ENCODE measurements at regions not wholly inside any gene's neighbourhood (a gene's known extent, or its start where the extent isn't known, plus 50 kb on each side); places are given as distances from the start of the nearest gene placed in this dataset.
"Not testable (repeated sequence)": the region's sequence is repeated elsewhere in the genome, so short reads cannot be mapped to it uniquely, and the experiment has no call there.

DNA sequence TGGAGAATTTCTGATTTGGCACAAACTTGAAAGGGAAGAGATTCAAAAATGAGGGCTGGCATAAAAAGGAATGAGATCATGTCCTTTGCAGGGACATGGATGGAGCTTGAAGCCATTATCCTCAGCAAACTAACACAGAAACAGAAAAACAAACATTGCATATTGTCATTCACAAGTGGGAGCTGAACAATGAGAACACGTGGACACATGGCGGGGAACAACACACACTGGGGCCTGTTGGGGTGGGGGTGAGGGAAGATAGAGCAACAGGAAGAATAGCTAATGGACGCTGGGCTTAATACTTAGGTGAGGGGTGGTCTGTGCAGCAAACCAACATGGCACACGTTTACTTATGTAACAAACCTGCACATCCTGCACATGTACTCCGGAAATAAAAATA is 315.8 kb downstream of the NOVA1 start:
- H3K4me3 ChIP-seq, CTCF ChIA-PET, ATAC-seq, FAIRE-seq, POLR2A ChIA-PET: not testable (repeated sequence)
- DNase-seq (ENCODE audit: low read depth in 1 of 2, low spot score in 1 of 2), result peak in 1 of 2 experiments; percentile 4
- 62% methylated on average over 5 of the region's 5 CpGs for WGBS (ENCODE audit: missing lambda C conversion rate)
- Histone ChIP-seq H3K4me2 (peak overlapping the region; percentile 46; the same call in 2 of the 3 replicates), H3K4me1 (peaks cover 19% of the 10 kb centered on the region), H3K27ac (peak overlapping the region; percentile 85 to 91), H3K9me3 (peaks cover 32% of the 10 kb centered on the region)

- TF ChIP-seq MAFK (IDR thresholded peaks at IDR 0.05; ENCODE audit: partially characterized antibody), result peak; percentile 100
- TF ChIP-seq FOSL2 (IDR thresholded peaks at IDR 0.05), result no peak
- TF ChIP-seq FOSL2 (CRISPR knock-in tag; IDR thresholded peaks at IDR 0.05), result peak; percentile 65
- peak; percentile 17; the same call in 1 of the 2 replicates for TF ChIP-seq EHF (CRISPR knock-in tag; IDR thresholded peaks at IDR 0.05)
- TF ChIP-seq ZNF302 (CRISPR knock-in tag; IDR thresholded peaks at IDR 0.05), result peak; percentile 67
- peak; percentile 73; the same call in 1 of the 2 replicates for TF ChIP-seq ZSCAN20 (CRISPR knock-in tag; IDR thresholded peaks at IDR 0.05)
- TF ChIP-seq ZC3H11A (IDR thresholded peaks at IDR 0.05), result no peak
- no peak for TF ChIP-seq CBX2 (IDR thresholded peaks at IDR 0.05; ENCODE audit: borderline replicate concordance, low read depth)
- TF ChIP-seq HEYL (CRISPR knock-in tag; IDR thresholded peaks at IDR 0.05), result 0 out of 2 replicates have a peak, but pooled peaks have one; percentile 25
- peak; percentile 99 for TF ChIP-seq NFE2L2 (conservative IDR thresholded peaks at IDR 0.05; ENCODE audit: low read length)
- Histone ChIP-seq H3K4me2 (peak overlapping the region; percentile 46), H3K9me3 (peaks cover 32% of the 10 kb centered on the region), H3K4me3 (no peak overlapping the region), H3K27ac (peak overlapping the region; percentile 85 to 91), H3K4me1 (peaks cover 14% of the 10 kb centered on the region)
- ChIA-PET POLR2A (no interaction called here), CTCF (interaction anchor here (1.3 kb wide), 1 partner anchor 15 kb away, joined by 3 read pairs; no protein-coding TSS in a partner anchor)
- DNase-seq (ENCODE audit: low read depth in 1 of 2, low spot score in 1 of 2) (peak; percentile 5 to 91), FAIRE-seq (peak; percentile 79), ATAC-seq (peak; percentile 56 to 95; a peak in 5 of 6 replicates)
- WGBS (ENCODE audit: missing lambda C conversion rate), result 39% methylated on average over 5 of the region's 5 CpGs
These were observed 316.4 kb downstream of the NOVA1 start for GRCh38 chr14:26281280-26281998.

GRCh38 chr14:26276757-26277156 is 321.1 kb downstream of the NOVA1 start:
- WGBS (ENCODE audit: missing lambda C conversion rate), result 93% methylated on average over 2 of the region's 2 CpGs
- no peak for ATAC-seq
- H3K27ac ChIP-seq, result no peak overlapping the region
- CTCF ChIA-PET, result interaction anchor here (0.5 kb wide), 1 partner anchor 374 kb away, joined by 3 read pairs; no protein-coding TSS in a partner anchor
- no peak overlapping the region for H3K4me3 ChIP-seq
- DNase-seq (ENCODE audit: low read depth in 1 of 2, low spot score in 1 of 2), result peak in 1 of 2 experiments; percentile 13
- no peak for FAIRE-seq
- peaks cover 17% of the 10 kb centered on the region for H3K9me3 ChIP-seq
- H3K4me1 ChIP-seq, result peaks cover 9% of the 10 kb centered on the region
- no peak overlapping the region for H3K4me2 ChIP-seq
- POLR2A ChIA-PET, result no interaction called here
- no peak for TF ChIP-seq FOSB (CRISPR knock-in tag; IDR thresholded peaks at IDR 0.05)
- peak in 1 of 2 experiments; percentile 30; a peak in 1 of 5 replicates for TF ChIP-seq RAD21 (conservative IDR thresholded peaks at IDR 0.05 in 1 of 2, IDR thresholded peaks at IDR 0.05 in 1 of 2)

- ATAC-seq (no peak), FAIRE-seq (no peak), DNase-seq (ENCODE audit: low read depth in 1 of 2, low spot score in 1 of 2) (no peak)
- Histone ChIP-seq H3K4me3 (no peak overlapping the region), H3K9me3 (no peaks in the 10 kb centered on the region), H3K27ac (no peak overlapping the region), H3K4me1 (no peaks in the 10 kb centered on the region), H3K4me2 (no peak overlapping the region)
- ChIA-PET POLR2A (no interaction called here), CTCF (interaction anchor here (1.1 kb wide), 1 partner anchor 112 kb away, joined by 4 read pairs; no protein-coding TSS in a partner anchor)
- TF ChIP-seq SMC3 (IDR thresholded peaks at IDR 0.05), result no peak
- no peak for TF ChIP-seq NFE2L2 (conservative IDR thresholded peaks at IDR 0.05; ENCODE audit: low read length)
- TF ChIP-seq HOXB5 (CRISPR knock-in tag; IDR thresholded peaks at IDR 0.05), result no peak
- TF ChIP-seq, protein P1, sequence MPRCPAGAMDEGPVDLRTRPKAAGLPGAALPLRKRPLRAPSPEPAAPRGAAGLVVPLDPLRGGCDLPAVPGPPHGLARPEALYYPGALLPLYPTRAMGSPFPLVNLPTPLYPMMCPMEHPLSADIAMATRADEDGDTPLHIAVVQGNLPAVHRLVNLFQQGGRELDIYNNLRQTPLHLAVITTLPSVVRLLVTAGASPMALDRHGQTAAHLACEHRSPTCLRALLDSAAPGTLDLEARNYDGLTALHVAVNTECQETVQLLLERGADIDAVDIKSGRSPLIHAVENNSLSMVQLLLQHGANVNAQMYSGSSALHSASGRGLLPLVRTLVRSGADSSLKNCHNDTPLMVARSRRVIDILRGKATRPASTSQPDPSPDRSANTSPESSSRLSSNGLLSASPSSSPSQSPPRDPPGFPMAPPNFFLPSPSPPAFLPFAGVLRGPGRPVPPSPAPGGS (IDR thresholded peaks at IDR 0.05), result no peak
- no peak for TF ChIP-seq RARB (CRISPR knock-in tag; IDR thresholded peaks at IDR 0.05)
- TF ChIP-seq SREBF2 (IDR thresholded peaks at IDR 0.05), result no peak
- no peak for TF ChIP-seq EP300 (IDR thresholded peaks at IDR 0.05)
- TF ChIP-seq PBX3 (IDR thresholded peaks at IDR 0.05), result no peak
- 94% methylated on average over 1 of the region's 1 CpG for WGBS (ENCODE audit: missing lambda C conversion rate)
These were observed 332.6 kb downstream of the NOVA1 start for GRCh38 chr14:26265170-26265685.

All from A549 (cell line).